GM21447 (cell line): ENCODE measurements at regions not wholly inside any gene's neighbourhood (a gene's known extent, or its start where the extent isn't known, plus 50 kb on each side); places are given as distances from the start of the nearest gene placed in this dataset.

ENCODE experiments used
- ATAC-seq: cut with Tn5 transposase; IDR thresholded peaks from one replicate; pipeline ENCODE4 v1.9.1; 2021; ENCODE audit not compliant: unreplicated experiment

- no peak for ATAC-seq
Observed at GRCh38 chr2:57759131-57759530, 287.5 kb upstream of the VRK2 start.

GRCh38 chr2:57759822-57760300 lies 286.7 kb upstream of the VRK2 start:
- peak; percentile 92 for ATAC-seq

GRCh38 chr2:57760381-57760801 lies 286.2 kb upstream of the VRK2 start:
- ATAC-seq: peak; percentile 79

- no peak for ATAC-seq
Observed at GRCh38 chr2:57776916-57777315, 269.7 kb upstream of the VRK2 start.

- ATAC-seq: no peak
Observed at GRCh38 chr2:57782587-57782986, 264.0 kb upstream of the VRK2 start.

GRCh38 chr2:57793310-57793709 lies 253.3 kb upstream of the VRK2 start:
- ATAC-seq: no peak

GRCh38 chr2:57796527-57796926 lies 250.1 kb upstream of the VRK2 start:
- no peak for ATAC-seq

- no peak for ATAC-seq
Observed at GRCh38 chr2:57798346-57798745, 248.3 kb upstream of the VRK2 start.

GRCh38 chr2:57802243-57802642 lies 244.4 kb upstream of the VRK2 start:
- ATAC-seq: no peak

GRCh38 chr2:57804971-57805370 lies 241.6 kb upstream of the VRK2 start:
- no peak for ATAC-seq

GRCh38 chr2:57806449-57806968 lies 240.1 kb upstream of the VRK2 start:
- ATAC-seq: no peak

- ATAC-seq: peak; percentile 93
Observed at GRCh38 chr2:57809230-57809629, 237.4 kb upstream of the VRK2 start.

GRCh38 chr2:57821088-57821487 lies 225.5 kb upstream of the VRK2 start:
- no peak for ATAC-seq

GRCh38 chr2:57828221-57828620 lies 218.4 kb upstream of the VRK2 start:
- ATAC-seq: no peak

GRCh38 chr2:57834666-57835065 lies 211.9 kb upstream of the VRK2 start:
- no peak for ATAC-seq

- ATAC-seq: no peak
Observed at GRCh38 chr2:57842531-57842930, 204.1 kb upstream of the VRK2 start.

- ATAC-seq: no peak
Observed at GRCh38 chr2:57843158-57843557, 203.4 kb upstream of the VRK2 start.

GRCh38 chr2:57848723-57849122 lies 197.9 kb upstream of the VRK2 start:
- no peak for ATAC-seq

GRCh38 chr2:57849843-57850242 lies 196.8 kb upstream of the VRK2 start:
- ATAC-seq: no peak

- no peak for ATAC-seq
Observed at GRCh38 chr2:57850415-57851130, 196.0 kb upstream of the VRK2 start.

- ATAC-seq: no peak
Observed at GRCh38 chr2:57855212-57855611, 191.4 kb upstream of the VRK2 start.

- ATAC-seq: no peak
Observed at GRCh38 chr2:57859755-57860154, 186.9 kb upstream of the VRK2 start.

- no peak for ATAC-seq
Observed at GRCh38 chr2:57862153-57862552, 184.5 kb upstream of the VRK2 start.
